HepG2 (cell line): ENCODE measurements at regions not wholly inside any gene's neighbourhood (a gene's known extent, or its start where the extent isn't known, plus 50 kb on each side); places are given as distances from the start of the nearest gene placed in this dataset.

Experiments used
- ATAC-seq: fragments of 200-7000 bp; cut with Tn5 transposase; 3 replicates; pipeline ENCODE4 v1.9.1; 2020; ENCODE audit warnings: mild to moderate bottlenecking, moderate library complexity
- BruUV-seq: library from RNA; stranded (reverse); fragments of 400-500 nt; replicated peaks from 2 replicates; lab custom pipeline; 2021; lab: Mats Ljungman, UMichigan
- CTCF ChIA-PET: fragments of 300-600 bp; formaldehyde crosslinking; extraction: SDS; loops from one replicate; lab custom pipeline; 2021; ENCODE audit warnings: low total read pairs, inconsistent platforms, low intra/inter-chr PET ratio; lab: Yijun Ruan, JAX
- POLR2A ChIA-PET: fragments of 350-600 bp; sonication (Branson Sonifier 250); formaldehyde crosslinking; loops from one replicate; lab custom pipeline; 2020; ENCODE audit warnings: antibody characterized with exemption, inconsistent platforms; lab: Yijun Ruan, JAX
- DNase-seq: peaks from one replicate; pipeline ENCODE4 v3.0.0-alpha.2; 2015; ENCODE audit warnings: low spot score
- FAIRE-seq: peaks from 3 replicates; lab custom pipeline; 2011; peaks lifted over from hg19 to GRCh38; lab: Jason Lieb, UNC
- H2AFZ ChIP-seq: one replicate; pipeline ENCODE4 v1.6.1; 2011; ENCODE audit warnings: low read length, inconsistent platforms
- H3K27ac ChIP-seq: fragments of 300-600 bp; 3 replicates; pipeline ENCODE4 v1.8.0; 2011; ENCODE audit warnings: mixed run types, mild to moderate bottlenecking, mixed read lengths, low read length, inconsistent platforms; ENCODE audit not compliant: insufficient read depth; ENCODE audit errors: extremely low read length
- H3K27me3 ChIP-seq, 2 experiments: fragments of 200-600 bp in 1 of 2; 2 replicates in 1 of 2; 3 replicates in 1 of 2; pipeline versions ENCODE4 v1.6.0 to v1.8.0; 2011; ENCODE audit warnings: low read length in 2 of 2, mild to moderate bottlenecking in 2 of 2, moderate library complexity in 2 of 2, inconsistent platforms in 1 of 2; ENCODE audit not compliant: insufficient read depth in 2 of 2, control insufficient read depth in 1 of 2
- H3K36me3 ChIP-seq, 2 experiments: fragments of 200-600 bp in 1 of 2; replicated peaks in 1 of 2; 2 replicates in 1 of 2; 3 replicates in 1 of 2; pipeline versions ENCODE4 v1.5.1 to v1.8.0; 2011; ENCODE audit warnings: low read length in 2 of 2, inconsistent platforms in 1 of 2; ENCODE audit not compliant: insufficient read depth in 2 of 2, control insufficient read depth in 1 of 2
- H3K4me1 ChIP-seq: 2 replicates; pipeline ENCODE4 v1.5.1; 2012; ENCODE audit warnings: low read length, inconsistent platforms; ENCODE audit not compliant: insufficient read depth
- H3K4me2 ChIP-seq: 2 replicates; pipeline ENCODE4 v1.6.0; 2011; ENCODE audit warnings: low read depth, low read length, inconsistent platforms
- H3K4me3 ChIP-seq, 3 experiments: fragments of 200-600 bp in 1 of 3; sonication (generic), shearing (Covaris generic) in 1 of 3; replicated peaks in 1 of 3; 2 replicates each; pipeline ENCODE4 v1.5.1; 2011 to 2016; ENCODE audit warnings: low read length in 3 of 3, inconsistent platforms in 2 of 3, low read depth in 2 of 3, mild to moderate bottlenecking in 2 of 3, control low read depth in 1 of 3, mixed read lengths in 1 of 3; ENCODE audit not compliant: insufficient read depth in 1 of 3
- H3K79me2 ChIP-seq: one replicate; pipeline ENCODE4 v1.6.1; 2011; ENCODE audit warnings: low read length, inconsistent platforms; ENCODE audit not compliant: insufficient read depth
- H3K9ac ChIP-seq: 2 replicates; pipeline ENCODE4 v1.6.0; 2011; ENCODE audit warnings: mild to moderate bottlenecking, low read depth, low read length, inconsistent platforms; ENCODE audit not compliant: insufficient read depth
- H3K9me3 ChIP-seq: 2 replicates; pipeline ENCODE4 v1.5.1; 2012; ENCODE audit warnings: mild to moderate bottlenecking, low read length
- H4K20me1 ChIP-seq: 2 replicates; pipeline ENCODE4 v1.6.0; 2011; ENCODE audit warnings: inconsistent platforms, mild to moderate bottlenecking, low read length, moderate library complexity; ENCODE audit not compliant: insufficient read depth
- FIP1L1 ChIP-seq: fragments of 200-400 bp; formaldehyde crosslinking; IDR thresholded peaks from 2 replicates; pipeline ENCODE4 v1.6.1; 2018; ENCODE audit warnings: low read depth, mild to moderate bottlenecking, low read length, moderate library complexity, borderline replicate concordance; ENCODE audit not compliant: insufficient read depth
- IRX3 ChIP-seq: sonication (generic); formaldehyde crosslinking; IDR thresholded peaks from 2 replicates; pipeline ENCODE4 v1.8.1; 2023; ENCODE audit warnings: mild to moderate bottlenecking, low read depth, missing genetic modification reagents, borderline replicate concordance
- JDP2 ChIP-seq: sonication (generic); formaldehyde crosslinking; IDR thresholded peaks from 2 replicates; pipeline ENCODE4 v1.8.1; 2022; ENCODE audit warnings: missing genetic modification reagents, borderline replicate concordance
- NR2F6 ChIP-seq, 2 experiments: IDR thresholded peaks; 2 replicates each; pipeline ENCODE4 v1.6.1; 2016; ENCODE audit warnings: antibody characterized with exemption in 1 of 2, mild to moderate bottlenecking in 1 of 2
- THYN1 ChIP-seq: sonication (generic); formaldehyde crosslinking; IDR thresholded peaks from 2 replicates; pipeline ENCODE4 v1.8.1; 2023; ENCODE audit warnings: low read depth, mild to moderate bottlenecking, moderate library complexity, missing genetic modification reagents, borderline replicate concordance
- ZBTB42 ChIP-seq: sonication (generic); formaldehyde crosslinking; IDR thresholded peaks from 2 replicates; pipeline ENCODE4 v1.5.0; 2020; ENCODE audit warnings: mild to moderate bottlenecking, missing genetic modification reagents
- ZNF232 ChIP-seq: sonication (generic); formaldehyde crosslinking; IDR thresholded peaks from 2 replicates; pipeline ENCODE4 v1.4.0; 2020; ENCODE audit warnings: missing genetic modification reagents, borderline replicate concordance
- WGBS: methylation state at CpG from one replicate; pipeline ENCODE4 v1.1.6; 2017; ENCODE audit warnings: low lambda C conversion rate; 5-methylcytosine and 5-hydroxymethylcytosine counted together
- in situ Hi-C: cut with HindIII; loops from 2 replicates; pipeline ENCODE4 v1.10.0; 2017; ENCODE audit warnings: low pct_unique_long_range_greater_than_20kb; ENCODE audit not compliant: extremely low pct_ligation_motif_present
- intact Hi-C: fragments of 100-400 bp; cut with micrococcal nuclease; formaldehyde crosslinking; loops from one replicate; pipeline ENCODE4 v1.10.0; 2022; ENCODE audit not compliant: unreplicated experiment
- TF ChIP-seq, protein P1 (sequence below): sonication (generic); formaldehyde crosslinking; IDR thresholded peaks from 2 replicates; pipeline ENCODE4 v1.5.1; 2020; ENCODE audit warnings: mild to moderate bottlenecking, missing genetic modification reagents, moderate library complexity
- TF ChIP-seq, protein P2 (sequence below): sonication (generic); formaldehyde crosslinking; IDR thresholded peaks from 2 replicates; pipeline ENCODE4 v1.4.0; 2020; ENCODE audit warnings: mild to moderate bottlenecking, missing genetic modification reagents

DNA sequence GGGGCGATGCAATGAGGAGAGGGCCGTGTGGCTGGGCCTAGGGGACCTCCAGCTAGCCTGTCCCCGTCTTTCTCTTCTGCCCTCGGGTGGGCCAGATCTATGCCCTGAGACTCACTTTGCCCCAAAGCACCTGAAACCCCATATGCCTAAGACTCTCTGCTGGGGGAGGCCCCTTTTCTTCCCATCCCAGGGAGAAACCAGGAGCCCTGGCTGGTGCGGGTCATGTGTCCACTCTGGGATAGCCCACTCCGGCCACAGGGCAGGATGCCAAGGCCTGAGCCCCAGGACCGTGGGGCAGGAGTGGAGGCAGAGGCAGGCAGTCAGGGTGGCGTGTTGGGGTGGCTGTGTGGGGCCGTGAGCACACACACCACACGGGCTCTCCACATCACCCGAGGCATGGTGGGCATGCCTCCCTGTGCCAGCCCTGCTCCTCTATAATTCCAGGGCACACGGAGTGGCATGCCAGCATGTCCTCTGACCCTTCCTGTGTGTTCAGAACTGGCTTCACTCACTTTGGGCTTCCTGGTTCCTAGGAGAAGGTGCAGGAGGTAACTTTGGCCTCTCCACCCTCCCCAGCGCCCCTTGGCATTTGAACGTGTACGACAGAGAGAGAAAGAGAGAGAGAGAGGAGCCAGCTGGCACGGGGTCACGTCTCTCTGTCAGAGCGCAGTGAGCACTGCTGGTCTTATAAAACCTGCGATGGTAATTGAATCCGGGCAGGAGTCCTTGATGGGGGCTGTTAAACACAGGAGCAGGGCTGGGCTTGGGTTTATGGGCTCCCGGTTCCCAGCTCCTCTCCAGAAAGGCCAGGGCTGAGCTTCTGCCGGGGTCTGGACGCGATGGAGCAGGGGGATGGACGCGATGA lies 144.2 kb downstream of the KIF26A start:
- 42% methylated on average over 10 of the region's 26 CpGs for WGBS
- DNase-seq (no peak), ATAC-seq (no peak), FAIRE-seq (no peak)
- Histone ChIP-seq H3K36me3 (no peaks in the 10 kb centered on the region), H3K4me2 (no peak overlapping the region), H3K27me3 (peaks cover 6 to 21% of the 10 kb centered on the region in 2 experiments; a peak in 3 of 5 replicates), H2AFZ (no peak overlapping the region), H3K4me3 (no peak overlapping the region), H3K27ac (no peak overlapping the region), H3K9me3 (no peaks in the 10 kb centered on the region), H3K79me2 (no peaks in the 10 kb centered on the region), H3K4me1 (no peaks in the 10 kb centered on the region), H3K9ac (no peak overlapping the region), H4K20me1 (no peaks in the 10 kb centered on the region)
- in situ Hi-C loops (no loop called here), intact Hi-C loops (no loop called here)
- ChIA-PET CTCF (no interaction called here), POLR2A (no interaction called here)
- no peak for TF ChIP-seq JDP2 (CRISPR knock-in tag)
- no peak for TF ChIP-seq NR2F6 (IDR thresholded peaks at IDR 0.05)
- TF ChIP-seq NR2F6 (CRISPR knock-in tag; IDR thresholded peaks at IDR 0.05) = no peak
- TF ChIP-seq ZNF232 = no peak
- TF ChIP-seq IRX3 (CRISPR knock-in tag) = no peak
- TF ChIP-seq FIP1L1 = no peak
- TF ChIP-seq ZBTB42 (CRISPR knock-in tag) = no peak
- TF ChIP-seq, protein P1, sequence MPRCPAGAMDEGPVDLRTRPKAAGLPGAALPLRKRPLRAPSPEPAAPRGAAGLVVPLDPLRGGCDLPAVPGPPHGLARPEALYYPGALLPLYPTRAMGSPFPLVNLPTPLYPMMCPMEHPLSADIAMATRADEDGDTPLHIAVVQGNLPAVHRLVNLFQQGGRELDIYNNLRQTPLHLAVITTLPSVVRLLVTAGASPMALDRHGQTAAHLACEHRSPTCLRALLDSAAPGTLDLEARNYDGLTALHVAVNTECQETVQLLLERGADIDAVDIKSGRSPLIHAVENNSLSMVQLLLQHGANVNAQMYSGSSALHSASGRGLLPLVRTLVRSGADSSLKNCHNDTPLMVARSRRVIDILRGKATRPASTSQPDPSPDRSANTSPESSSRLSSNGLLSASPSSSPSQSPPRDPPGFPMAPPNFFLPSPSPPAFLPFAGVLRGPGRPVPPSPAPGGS (CRISPR knock-in tag) = no peak
- no peak for TF ChIP-seq THYN1 (CRISPR knock-in tag)
- TF ChIP-seq, protein P2, sequence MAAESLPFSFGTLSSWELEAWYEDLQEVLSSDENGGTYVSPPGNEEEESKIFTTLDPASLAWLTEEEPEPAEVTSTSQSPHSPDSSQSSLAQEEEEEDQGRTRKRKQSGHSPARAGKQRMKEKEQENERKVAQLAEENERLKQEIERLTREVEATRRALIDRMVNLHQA (CRISPR knock-in tag) = no peak
- no TSS peak for BruUV-seq
